ENCODE measurements at regions not wholly inside any gene's neighbourhood (a gene's known extent, or its start where the extent isn't known, plus 50 kb on each side); places are given as distances from the start of the nearest gene placed in this dataset.

GRCh38 chrX:38959736-38960135, 158.5 kb downstream of the MID1IP1 start (continued):
- TF ChIP-seq ZBTB33 (IDR thresholded peaks at IDR 0.05) (no peak), RXRA (IDR thresholded peaks at IDR 0.05) (no peak), FOXA1 (IDR thresholded peaks at IDR 0.05) (no peak), HNF4G (IDR thresholded peaks at IDR 0.05) (no peak), YY1 (IDR thresholded peaks at IDR 0.05) (no peak), EGR1 (IDR thresholded peaks at IDR 0.05; ENCODE audit: low read depth in 2 of 2) (no peak), HNF4A (conservative IDR thresholded peaks at IDR 0.05) (no peak), MAX (IDR thresholded peaks at IDR 0.05) (no peak)

GRCh38 chrX:38960137-38960536, 158.9 kb downstream of the MID1IP1 start:
- TF ChIP-seq ZBTB33 (IDR thresholded peaks at IDR 0.05), result no peak
- TF ChIP-seq HNF4A (conservative IDR thresholded peaks at IDR 0.05), result no peak
- no peak for TF ChIP-seq EGR1 (IDR thresholded peaks at IDR 0.05; ENCODE audit: low read depth in 2 of 2)
- no peak for TF ChIP-seq MAX (IDR thresholded peaks at IDR 0.05)
- TF ChIP-seq GABPA (IDR thresholded peaks at IDR 0.05 in 1 of 2, conservative IDR thresholded peaks at IDR 0.05 in 1 of 2), result no peak
- TF ChIP-seq TAF1 (conservative IDR thresholded peaks at IDR 0.05), result no peak
- no peak for TF ChIP-seq RXRA (IDR thresholded peaks at IDR 0.05)
- TF ChIP-seq REST (IDR thresholded peaks at IDR 0.05), result no peak
- TF ChIP-seq SP1 (IDR thresholded peaks at IDR 0.05), result no peak
- TF ChIP-seq FOXA2 (IDR thresholded peaks at IDR 0.05), result no peak
- no peak for TF ChIP-seq CTCF (IDR thresholded peaks at IDR 0.05; ENCODE audit: low read depth, low read length, missing input control)
- no peak for TF ChIP-seq HNF4G (IDR thresholded peaks at IDR 0.05)
- TF ChIP-seq NR2F2 (IDR thresholded peaks at IDR 0.05), result no peak
- no peak for TF ChIP-seq JUND (IDR thresholded peaks at IDR 0.05)
- TF ChIP-seq ATF3 (IDR thresholded peaks at IDR 0.05), result no peak
- no peaks in the 10 kb centered on the region for H3K36me3 ChIP-seq (ENCODE audit: control insufficient read depth in 4 of 4, insufficient read depth in 3 of 4, low read depth in 1 of 4, low read length in 3 of 4)
- H3K27me3 ChIP-seq (ENCODE audit: control insufficient read depth in 4 of 4, insufficient read depth in 4 of 4, low read length in 3 of 4), result peaks cover 0 to 4% (median 0%) of the 10 kb centered on the region in 4 donors
- WGBS, result 87% methylated on average over 2 of the region's 2 CpGs
- no peak for DNase-seq (ENCODE audit: low spot score)
- H3K9me3 ChIP-seq (ENCODE audit: control insufficient read depth in 4 of 4, low read length in 3 of 4), result peaks cover 0 to 10% (median 5%) of the 10 kb centered on the region in 4 donors
- H3K9ac ChIP-seq (ENCODE audit: low read depth in 1 of 2, low read length in 2 of 2), result no peak overlapping the region
- no peaks in the 10 kb centered on the region for H3K4me1 ChIP-seq (ENCODE audit: control insufficient read depth in 4 of 4, insufficient read depth in 4 of 4, low read length in 3 of 4)
- no peak overlapping the region for H3K27ac ChIP-seq (ENCODE audit: low read depth in 1 of 2, low read length in 2 of 2)
- no peak overlapping the region for H3K4me3 ChIP-seq (ENCODE audit: low read depth in 1 of 3, low read length in 3 of 3)
